GM12892 (cell line): ENCODE measurements at regions not wholly inside any gene's neighbourhood (a gene's known extent, or its start where the extent isn't known, plus 50 kb on each side); places are given as distances from the start of the nearest gene placed in this dataset.

ENCODE experiments used
- POLR2A ChIP-seq: IDR thresholded peaks from 2 replicates; pipeline ENCODE4 v1.6.1; 2011; ENCODE audit warnings: low read depth, low read length, control low read depth
- POLR2AphosphoS5 ChIP-seq: IDR thresholded peaks from 2 replicates; pipeline ENCODE4 v1.6.1; 2011; ENCODE audit warnings: low read depth, low read length, control low read depth
- TAF1 ChIP-seq: IDR thresholded peaks from 2 replicates; pipeline ENCODE4 v1.6.1; 2011; ENCODE audit warnings: low read depth, mild to moderate bottlenecking, control low read depth, low read length, borderline replicate concordance

GRCh38 chr5:121025671-121026070, 561.6 kb downstream of the PRR16 start:
- TF ChIP-seq POLR2AphosphoS5 (no peak), POLR2A (no peak), TAF1 (no peak)
